ENCODE measurements at regions not wholly inside any gene's neighbourhood (a gene's known extent, or its start where the extent isn't known, plus 50 kb on each side); places are given as distances from the start of the nearest gene placed in this dataset.

DNA sequence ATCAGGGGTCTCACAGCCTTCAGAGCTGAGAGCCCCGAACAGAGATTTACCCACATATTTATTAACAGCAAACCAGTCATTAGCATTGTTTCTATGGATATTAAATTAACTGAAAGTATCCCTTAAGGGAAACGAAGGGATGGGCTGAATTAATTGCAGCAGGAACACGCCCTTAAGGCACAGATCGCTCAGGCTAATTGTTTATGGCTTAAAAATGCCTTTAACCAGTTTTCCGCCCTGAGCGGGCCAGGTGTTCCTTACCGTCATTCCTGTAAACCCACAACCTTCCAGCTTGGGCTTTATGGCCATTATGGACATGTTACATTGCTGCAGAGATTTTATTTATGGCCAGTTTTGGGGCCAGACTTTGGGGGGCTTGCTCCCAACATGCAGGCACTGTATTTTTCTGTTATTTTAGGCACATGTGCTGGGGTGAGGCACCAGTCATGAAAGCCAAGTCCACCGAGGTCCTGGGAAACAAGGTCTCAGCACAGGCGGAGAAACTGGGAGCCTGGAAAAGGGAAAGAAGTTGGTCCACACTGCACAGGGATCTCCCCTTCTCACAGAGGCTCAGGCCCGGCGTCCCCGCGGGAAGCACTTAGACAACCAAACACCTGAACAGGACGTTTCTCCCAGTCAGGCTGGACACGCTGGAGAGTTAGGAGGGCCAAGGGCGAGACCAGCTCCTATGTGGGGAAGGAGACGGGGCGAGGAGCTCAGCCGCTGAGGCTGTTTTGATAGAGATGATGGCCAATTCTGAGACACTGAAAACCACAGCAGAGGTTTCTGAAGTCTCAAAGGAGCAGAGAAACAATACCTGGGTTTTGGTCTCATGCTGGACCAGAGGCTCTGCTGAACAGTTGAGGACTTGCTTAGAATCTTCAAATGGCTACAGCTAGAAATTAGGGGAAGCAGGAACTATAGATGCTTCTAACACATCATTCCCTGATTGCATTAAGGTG, 86.7 kb downstream of the TMEM18 start:
- TF ChIP-seq POLR2A (IDR thresholded peaks at IDR 0.05; ENCODE audit: low read depth, low read length) (no peak), POLR2AphosphoS5 (IDR thresholded peaks at IDR 0.05; ENCODE audit: low read depth, low read length) (no peak)

All from GM12891 (cell line).